Karpas-422 (cell line): ENCODE measurements at regions not wholly inside any gene's neighbourhood (a gene's known extent, or its start where the extent isn't known, plus 50 kb on each side); places are given as distances from the start of the nearest gene placed in this dataset.

Experiments used
- DNase-seq: peaks from one replicate; pipeline ENCODE4 v3.0.0-alpha.2; 2015
- H2AFZ ChIP-seq: fragments of 200-600 bp; sonication (generic); 2 replicates; pipeline ENCODE4 v1.6.1; 2014; ENCODE audit warnings: antibody characterized with exemption, low read length, mixed read lengths
- H3K27ac ChIP-seq: fragments of 200-600 bp; sonication (generic); 2 replicates; pipeline ENCODE4 v1.5.1; 2014; ENCODE audit warnings: mild to moderate bottlenecking, low read length, moderate library complexity
- H3K27me3 ChIP-seq: fragments of 200-600 bp; sonication (generic); 2 replicates; pipeline ENCODE4 v1.6.1; 2014; ENCODE audit warnings: low read length, mixed read lengths
- H3K36me3 ChIP-seq: fragments of 200-600 bp; sonication (generic); 2 replicates; pipeline ENCODE4 v1.6.1; 2014; ENCODE audit warnings: low read length, mixed read lengths; ENCODE audit not compliant: insufficient read depth
- H3K4me1 ChIP-seq: fragments of 200-600 bp; sonication (generic); 2 replicates; pipeline ENCODE4 v1.6.1; 2014; ENCODE audit warnings: mild to moderate bottlenecking, low read length, mixed read lengths
- H3K4me2 ChIP-seq: fragments of 200-600 bp; sonication (generic); 2 replicates; pipeline ENCODE4 v1.6.1; 2014; ENCODE audit warnings: low read length, low read depth, mild to moderate bottlenecking; ENCODE audit not compliant: poor library complexity, severe bottlenecking
- H3K4me3 ChIP-seq: fragments of 200-600 bp; sonication (generic); 2 replicates; pipeline ENCODE4 v1.5.1; 2014; ENCODE audit warnings: mild to moderate bottlenecking, antibody characterized with exemption, low read length, mixed read lengths
- H3K79me2 ChIP-seq: fragments of 200-600 bp; sonication (generic); 2 replicates; pipeline ENCODE4 v1.6.1; 2014; ENCODE audit warnings: mild to moderate bottlenecking, low read length, mixed read lengths
- H3K9ac ChIP-seq: fragments of 200-600 bp; sonication (generic); 2 replicates; pipeline ENCODE4 v1.6.0; 2014; ENCODE audit warnings: low read length
- H3K9me2 ChIP-seq: fragments of 200-600 bp; sonication (generic), shearing (Covaris generic); replicated peaks from 2 replicates; pipeline ENCODE4 v1.6.0; 2014; ENCODE audit warnings: mild to moderate bottlenecking, low read length, moderate library complexity; ENCODE audit not compliant: insufficient read depth
- H3K9me3 ChIP-seq: fragments of 300-700, 200-600 bp; sonication (generic); 2 replicates; pipeline ENCODE4 v1.6.1; 2014; ENCODE audit warnings: low read length, mixed read lengths
- H4K20me1 ChIP-seq: fragments of 200-600 bp; sonication (generic); 2 replicates; pipeline ENCODE4 v1.6.1; 2014; ENCODE audit warnings: mild to moderate bottlenecking, antibody characterized with exemption, low read length, low read depth; ENCODE audit not compliant: insufficient read depth

GRCh38 chr14:44436458-44436857 lies 70.6 kb downstream of the FSCB start:
- H3K9me2 ChIP-seq = no peaks in the 10 kb centered on the region
- no peak overlapping the region for H3K4me3 ChIP-seq
- H3K27ac ChIP-seq = no peak overlapping the region
- H3K36me3 ChIP-seq = no peaks in the 10 kb centered on the region
- no peaks in the 10 kb centered on the region for H3K9me3 ChIP-seq
- H2AFZ ChIP-seq = no peak overlapping the region
- no peaks in the 10 kb centered on the region for H3K4me1 ChIP-seq
- H3K27me3 ChIP-seq = no peaks in the 10 kb centered on the region
- no peaks in the 10 kb centered on the region for H4K20me1 ChIP-seq
- no peak overlapping the region for H3K4me2 ChIP-seq
- DNase-seq = no peak
- no peaks in the 10 kb centered on the region for H3K79me2 ChIP-seq
- H3K9ac ChIP-seq = no peak overlapping the region

- Histone ChIP-seq H4K20me1 (no peaks in the 10 kb centered on the region), H3K4me3 (no peak overlapping the region), H3K9ac (no peak overlapping the region), H3K4me1 (no peaks in the 10 kb centered on the region), H3K27me3 (no peaks in the 10 kb centered on the region), H3K9me3 (no peaks in the 10 kb centered on the region), H3K79me2 (no peaks in the 10 kb centered on the region), H3K4me2 (peak overlapping the region; percentile 20), H3K36me3 (no peaks in the 10 kb centered on the region), H3K27ac (no peak overlapping the region), H2AFZ (no peak overlapping the region), H3K9me2 (no peaks in the 10 kb centered on the region)
- DNase-seq = no peak
Measured at GRCh38 chr14:44428231-44428945, 78.7 kb downstream of the FSCB start.

GRCh38 chr14:44422699-44423098 lies 84.4 kb downstream of the FSCB start:
- H3K9me3 ChIP-seq = no peaks in the 10 kb centered on the region
- no peaks in the 10 kb centered on the region for H4K20me1 ChIP-seq
- no peaks in the 10 kb centered on the region for H3K79me2 ChIP-seq
- H2AFZ ChIP-seq = no peak overlapping the region
- H3K4me3 ChIP-seq = no peak overlapping the region
- H3K9me2 ChIP-seq = no peaks in the 10 kb centered on the region
- no peak overlapping the region for H3K9ac ChIP-seq
- no peaks in the 10 kb centered on the region for H3K4me1 ChIP-seq
- no peak for DNase-seq
- no peaks in the 10 kb centered on the region for H3K27me3 ChIP-seq
- H3K36me3 ChIP-seq = no peaks in the 10 kb centered on the region
- no peak overlapping the region for H3K27ac ChIP-seq
- H3K4me2 ChIP-seq = no peak overlapping the region

- DNase-seq = no peak
- Histone ChIP-seq H3K9ac (no peak overlapping the region), H3K4me1 (no peaks in the 10 kb centered on the region), H3K27ac (no peak overlapping the region), H2AFZ (no peak overlapping the region), H3K9me3 (no peaks in the 10 kb centered on the region), H3K36me3 (no peaks in the 10 kb centered on the region), H3K4me3 (no peak overlapping the region), H3K79me2 (no peaks in the 10 kb centered on the region), H3K9me2 (no peaks in the 10 kb centered on the region), H4K20me1 (no peaks in the 10 kb centered on the region), H3K27me3 (no peaks in the 10 kb centered on the region), H3K4me2 (no peak overlapping the region)
Measured at GRCh38 chr14:44420226-44420625, 86.9 kb downstream of the FSCB start.

- H3K4me3 ChIP-seq = no peak overlapping the region
- no peaks in the 10 kb centered on the region for H3K79me2 ChIP-seq
- H3K27me3 ChIP-seq = no peaks in the 10 kb centered on the region
- H3K27ac ChIP-seq = no peak overlapping the region
- H2AFZ ChIP-seq = no peak overlapping the region
- no peaks in the 10 kb centered on the region for H4K20me1 ChIP-seq
- no peak overlapping the region for H3K4me2 ChIP-seq
- DNase-seq = no peak
- H3K9me3 ChIP-seq = no peaks in the 10 kb centered on the region
- no peaks in the 10 kb centered on the region for H3K9me2 ChIP-seq
- no peaks in the 10 kb centered on the region for H3K36me3 ChIP-seq
- no peak overlapping the region for H3K9ac ChIP-seq
- H3K4me1 ChIP-seq = no peaks in the 10 kb centered on the region
Measured at GRCh38 chr14:44418856-44419255, 88.2 kb downstream of the FSCB start.

- Histone ChIP-seq H3K27ac (no peak overlapping the region), H3K9me2 (no peaks in the 10 kb centered on the region), H3K79me2 (no peaks in the 10 kb centered on the region), H2AFZ (no peak overlapping the region), H3K4me2 (no peak overlapping the region), H3K27me3 (no peaks in the 10 kb centered on the region), H4K20me1 (no peaks in the 10 kb centered on the region), H3K36me3 (no peaks in the 10 kb centered on the region), H3K4me3 (no peak overlapping the region), H3K4me1 (no peaks in the 10 kb centered on the region), H3K9me3 (no peaks in the 10 kb centered on the region), H3K9ac (no peak overlapping the region)
- no peak for DNase-seq
Measured at GRCh38 chr14:44417809-44418208, 89.3 kb downstream of the FSCB start.

GRCh38 chr14:44414646-44415045 lies 92.4 kb downstream of the FSCB start:
- Histone ChIP-seq H3K36me3 (no peaks in the 10 kb centered on the region), H2AFZ (no peak overlapping the region), H3K9me3 (no peaks in the 10 kb centered on the region), H3K9me2 (no peaks in the 10 kb centered on the region), H3K9ac (no peak overlapping the region), H3K4me1 (no peaks in the 10 kb centered on the region), H3K79me2 (no peaks in the 10 kb centered on the region), H3K4me3 (no peak overlapping the region), H3K27ac (no peak overlapping the region), H3K27me3 (no peaks in the 10 kb centered on the region), H4K20me1 (no peaks in the 10 kb centered on the region), H3K4me2 (no peak overlapping the region)
- no peak for DNase-seq

GRCh38 chr14:44412858-44413569 lies 94.1 kb downstream of the FSCB start:
- DNase-seq = no peak
- H3K79me2 ChIP-seq = no peaks in the 10 kb centered on the region
- no peaks in the 10 kb centered on the region for H3K36me3 ChIP-seq
- no peak overlapping the region for H3K9ac ChIP-seq
- H3K4me1 ChIP-seq = no peaks in the 10 kb centered on the region
- H2AFZ ChIP-seq = no peak overlapping the region
- no peaks in the 10 kb centered on the region; the same call in 1 of the 2 replicates for H3K9me2 ChIP-seq
- no peak overlapping the region for H3K4me2 ChIP-seq
- H3K9me3 ChIP-seq = no peaks in the 10 kb centered on the region
- no peak overlapping the region for H3K4me3 ChIP-seq
- H3K27ac ChIP-seq = no peak overlapping the region
- H3K27me3 ChIP-seq = no peaks in the 10 kb centered on the region
- H4K20me1 ChIP-seq = no peaks in the 10 kb centered on the region
